Hepatocyte (in vitro differentiated cells): ENCODE measurements at regions not wholly inside any gene's neighbourhood (a gene's known extent, or its start where the extent isn't known, plus 50 kb on each side); places are given as distances from the start of the nearest gene placed in this dataset.

ENCODE experiments used
- DNase-seq: peaks from one replicate; pipeline ENCODE4 v3.0.0-alpha.2; 2016; ENCODE audit warnings: low spot score
- H2AFZ ChIP-seq: fragments of 200-600 bp; sonication (generic); 2 replicates; pipeline ENCODE4 v1.6.0; 2016; ENCODE audit warnings: antibody characterized with exemption, mild to moderate bottlenecking
- H3K27ac ChIP-seq: fragments of 200-600 bp; sonication (generic); 2 replicates; pipeline ENCODE4 v1.5.1; 2016; ENCODE audit warnings: mild to moderate bottlenecking
- H3K27me3 ChIP-seq: fragments of 200-600 bp; sonication (generic); 2 replicates; pipeline ENCODE4 v1.6.1; 2016
- H3K36me3 ChIP-seq: fragments of 200-600 bp; sonication (generic); replicated peaks from 2 replicates; pipeline ENCODE4 v1.5.1; 2016; ENCODE audit warnings: low read depth; ENCODE audit not compliant: insufficient read depth
- H3K4me1 ChIP-seq: fragments of 200-600 bp; sonication (generic); 2 replicates; pipeline ENCODE4 v1.5.1; 2016; ENCODE audit warnings: mild to moderate bottlenecking, moderate library complexity; ENCODE audit not compliant: insufficient read depth
- H3K4me2 ChIP-seq: fragments of 200-600 bp; sonication (generic); 2 replicates; pipeline ENCODE4 v1.6.0; 2016
- H3K4me3 ChIP-seq: fragments of 200-600 bp; sonication (generic); 2 replicates; pipeline ENCODE4 v1.5.1; 2016; ENCODE audit warnings: mild to moderate bottlenecking
- H3K79me2 ChIP-seq: fragments of 200-600 bp; sonication (generic); 2 replicates; pipeline ENCODE4 v1.6.0; 2017; ENCODE audit warnings: mild to moderate bottlenecking
- H3K9me2 ChIP-seq: fragments of 200-600 bp; sonication (generic); replicated peaks from 2 replicates; pipeline ENCODE4 v1.6.0; 2017; ENCODE audit warnings: mild to moderate bottlenecking; ENCODE audit not compliant: insufficient read depth
- H3K9me3 ChIP-seq: fragments of 200-600 bp; sonication (generic); 2 replicates; pipeline ENCODE4 v1.5.1; 2016; ENCODE audit warnings: low read depth, mild to moderate bottlenecking
- H4K20me1 ChIP-seq: fragments of 200-600 bp; sonication (generic); 2 replicates; pipeline ENCODE4 v1.6.0; 2016; ENCODE audit warnings: mild to moderate bottlenecking; ENCODE audit not compliant: insufficient read depth, poor library complexity, severe bottlenecking
- EZH2 ChIP-seq: fragments of 200-600 bp; sonication (generic); IDR thresholded peaks from 2 replicates; pipeline ENCODE4 v1.6.1; 2016; ENCODE audit warnings: antibody characterized with exemption, mild to moderate bottlenecking, borderline replicate concordance
- EZH2phosphoT487 ChIP-seq: fragments of 200-600 bp; sonication (generic); IDR thresholded peaks from one replicate; pipeline ENCODE4 v1.6.1; 2018; ENCODE audit warnings: antibody characterized with exemption, mild to moderate bottlenecking, low read depth, moderate library complexity; ENCODE audit not compliant: unreplicated experiment, severe bottlenecking
- WGBS: methylation state at CpG from one replicate; pipeline ENCODE4 v1.1.6; 2016; ENCODE audit warnings: low lambda C conversion rate; ENCODE audit errors: missing lambda C conversion rate; 5-methylcytosine and 5-hydroxymethylcytosine counted together
- TF ChIP-seq, protein P1 (sequence below): fragments of 200-600 bp; sonication (generic); IDR thresholded peaks from 2 replicates; pipeline ENCODE4 v1.5.1; 2016; ENCODE audit warnings: antibody characterized with exemption, mild to moderate bottlenecking; ENCODE audit not compliant: poor library complexity

DNA sequence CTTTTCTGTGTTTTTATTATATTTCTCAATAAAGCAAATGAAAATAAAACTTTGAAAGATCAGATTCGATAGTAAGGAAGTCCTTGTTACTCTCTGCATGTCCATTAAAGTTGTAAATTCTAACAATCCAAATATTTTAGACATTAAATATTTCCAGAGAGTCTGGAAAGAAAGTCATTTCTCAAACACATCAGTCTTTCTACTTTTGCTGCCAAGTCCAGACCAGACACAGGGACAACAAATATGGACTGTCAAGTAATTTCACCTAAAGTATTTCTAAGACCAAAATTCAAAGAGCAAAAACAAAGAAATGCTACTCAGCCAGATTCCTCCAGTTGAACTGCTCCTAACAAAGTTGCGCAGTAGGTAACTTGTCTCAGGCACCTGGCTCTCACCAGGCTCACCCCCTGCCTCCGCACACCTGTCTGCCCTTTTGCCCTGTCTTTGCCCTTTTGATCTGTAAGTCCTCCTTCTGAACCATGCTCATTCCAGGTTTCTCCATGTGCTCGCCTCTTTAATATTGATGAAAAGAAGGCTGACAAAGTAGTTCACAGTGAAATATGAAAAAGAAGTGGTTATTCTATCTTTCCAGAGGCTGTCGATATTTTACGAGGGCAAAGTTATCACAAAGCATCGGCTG lies 300.5 kb downstream of the C7orf25 start:
- no peaks in the 10 kb centered on the region for H3K27me3 ChIP-seq
- H3K9me2 ChIP-seq, result no peaks in the 10 kb centered on the region
- H3K36me3 ChIP-seq, result no peaks in the 10 kb centered on the region
- WGBS, result 62% methylated on average over 7 of the region's 7 CpGs
- peaks cover 11% of the 10 kb centered on the region for H3K4me1 ChIP-seq
- no peaks in the 10 kb centered on the region for H4K20me1 ChIP-seq
- DNase-seq, result no peak
- H3K4me2 ChIP-seq, result no peak overlapping the region
- no peaks in the 10 kb centered on the region for H3K9me3 ChIP-seq
- H2AFZ ChIP-seq, result no peak overlapping the region
- no peaks in the 10 kb centered on the region for H3K79me2 ChIP-seq
- no peak overlapping the region for H3K4me3 ChIP-seq
- H3K27ac ChIP-seq, result no peak overlapping the region
- TF ChIP-seq EZH2phosphoT487 (no peak), EZH2 (no peak)
- TF ChIP-seq, protein P1, sequence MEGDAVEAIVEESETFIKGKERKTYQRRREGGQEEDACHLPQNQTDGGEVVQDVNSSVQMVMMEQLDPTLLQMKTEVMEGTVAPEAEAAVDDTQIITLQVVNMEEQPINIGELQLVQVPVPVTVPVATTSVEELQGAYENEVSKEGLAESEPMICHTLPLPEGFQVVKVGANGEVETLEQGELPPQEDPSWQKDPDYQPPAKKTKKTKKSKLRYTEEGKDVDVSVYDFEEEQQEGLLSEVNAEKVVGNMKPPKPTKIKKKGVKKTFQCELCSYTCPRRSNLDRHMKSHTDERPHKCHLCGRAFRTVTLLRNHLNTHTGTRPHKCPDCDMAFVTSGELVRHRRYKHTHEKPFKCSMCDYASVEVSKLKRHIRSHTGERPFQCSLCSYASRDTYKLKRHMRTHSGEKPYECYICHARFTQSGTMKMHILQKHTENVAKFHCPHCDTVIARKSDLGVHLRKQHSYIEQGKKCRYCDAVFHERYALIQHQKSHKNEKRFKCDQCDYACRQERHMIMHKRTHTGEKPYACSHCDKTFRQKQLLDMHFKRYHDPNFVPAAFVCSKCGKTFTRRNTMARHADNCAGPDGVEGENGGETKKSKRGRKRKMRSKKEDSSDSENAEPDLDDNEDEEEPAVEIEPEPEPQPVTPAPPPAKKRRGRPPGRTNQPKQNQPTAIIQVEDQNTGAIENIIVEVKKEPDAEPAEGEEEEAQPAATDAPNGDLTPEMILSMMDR, result no peak

DNA sequence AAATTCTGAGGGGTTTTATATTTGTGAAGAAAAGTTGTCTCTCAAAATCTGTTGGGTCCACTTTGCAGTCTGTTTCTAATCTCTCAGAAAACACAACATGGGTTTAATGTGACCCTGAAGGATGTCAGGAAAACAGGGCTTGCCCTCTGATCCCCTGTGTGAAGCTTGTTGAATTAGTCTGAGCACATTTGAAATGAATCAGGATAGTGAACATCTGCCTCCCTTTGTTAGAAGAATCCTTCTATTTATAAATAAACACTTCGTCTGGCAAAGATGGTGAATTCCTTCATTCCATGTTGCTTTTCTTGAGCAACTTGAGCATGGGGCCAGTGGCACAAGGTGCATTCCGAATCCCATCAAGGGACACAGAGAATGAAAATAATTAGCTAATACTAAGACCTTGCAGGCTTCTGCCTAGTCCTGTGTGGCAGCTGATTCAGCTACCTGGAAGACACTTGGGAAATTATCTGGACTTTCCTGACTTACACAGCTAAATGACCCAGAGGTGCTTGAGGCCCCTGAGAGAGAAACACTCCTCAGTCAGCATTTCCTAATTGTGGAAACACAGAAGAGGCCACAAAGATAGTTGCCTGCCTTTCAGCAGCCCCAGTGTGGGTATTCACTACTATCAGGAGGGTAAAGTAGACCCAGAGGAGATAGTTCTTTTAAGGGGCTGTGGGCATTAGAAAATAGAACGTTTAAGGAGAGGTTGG lies 305.5 kb downstream of the C7orf25 start:
- Histone ChIP-seq H3K9me3 (no peaks in the 10 kb centered on the region), H3K9me2 (no peaks in the 10 kb centered on the region), H3K4me2 (no peak overlapping the region), H3K27ac (no peak overlapping the region), H3K36me3 (no peaks in the 10 kb centered on the region), H4K20me1 (no peaks in the 10 kb centered on the region), H2AFZ (no peak overlapping the region), H3K27me3 (no peaks in the 10 kb centered on the region), H3K79me2 (no peaks in the 10 kb centered on the region), H3K4me3 (no peak overlapping the region), H3K4me1 (no peaks in the 10 kb centered on the region)
- WGBS, result 70% methylated on average over 3 of the region's 3 CpGs
- no peak for DNase-seq
- TF ChIP-seq, protein P1, result no peak
- no peak for TF ChIP-seq EZH2
- TF ChIP-seq EZH2phosphoT487, result no peak

DNA sequence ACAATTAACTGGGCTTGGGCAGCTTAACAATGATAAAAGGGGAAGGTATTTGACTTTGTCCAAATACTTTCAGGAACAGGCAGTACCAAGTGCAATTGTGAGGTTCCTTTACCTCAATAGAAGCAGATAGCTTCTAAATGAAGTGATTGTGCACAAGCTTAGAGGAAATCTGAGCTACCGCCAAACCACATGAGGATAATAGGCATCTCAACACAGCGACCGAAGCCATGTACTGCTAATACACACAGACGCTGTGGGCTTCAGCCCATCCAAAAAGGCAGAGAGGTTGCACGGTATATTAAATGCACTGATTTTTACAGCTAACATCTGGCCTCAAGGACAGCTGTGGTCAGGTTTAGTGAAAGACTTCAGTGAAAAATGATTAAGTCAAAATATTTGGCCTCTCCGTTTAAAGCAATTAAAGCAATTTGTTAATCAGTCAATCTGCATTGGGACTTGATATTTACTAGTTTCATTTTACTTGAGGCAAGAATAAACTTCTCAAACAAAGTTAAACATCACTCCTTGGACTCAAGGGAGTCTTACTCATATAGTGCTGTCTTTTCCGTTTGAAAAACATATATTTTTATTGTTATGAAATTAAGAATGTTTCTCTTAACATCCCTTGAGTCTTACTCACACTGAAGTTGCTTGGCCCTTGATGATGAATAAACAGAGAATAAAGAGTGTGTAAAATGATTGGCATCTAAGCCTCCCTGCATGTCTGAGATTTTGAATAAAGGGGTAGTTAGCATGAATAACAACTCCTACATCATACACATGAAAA lies 306.3 kb downstream of the C7orf25 start:
- Histone ChIP-seq H3K79me2 (no peaks in the 10 kb centered on the region), H4K20me1 (no peaks in the 10 kb centered on the region), H3K4me1 (no peaks in the 10 kb centered on the region), H3K27me3 (no peaks in the 10 kb centered on the region), H3K36me3 (no peaks in the 10 kb centered on the region), H2AFZ (no peak overlapping the region), H3K4me2 (no peak overlapping the region), H3K27ac (no peak overlapping the region), H3K4me3 (no peak overlapping the region), H3K9me2 (no peaks in the 10 kb centered on the region), H3K9me3 (no peaks in the 10 kb centered on the region)
- TF ChIP-seq, protein P1, result no peak
- TF ChIP-seq EZH2, result no peak
- no peak for TF ChIP-seq EZH2phosphoT487
- WGBS, result 59% methylated on average over 7 of the region's 7 CpGs
- DNase-seq, result no peak
